RPMI7951 (cell line): ENCODE measurements at regions not wholly inside any gene's neighbourhood (a gene's known extent, or its start where the extent isn't known, plus 50 kb on each side); places are given as distances from the start of the nearest gene placed in this dataset.
A peak's percentile ranks its signal among the peaks of the same experiment; 100 is the strongest.
"Not testable (repeated sequence)": the region's sequence is repeated elsewhere in the genome, so short reads cannot be mapped to it uniquely, and the experiment has no call there.

Experiments used
- DNase-seq: peaks from one replicate; pipeline ENCODE4 v3.0.0-alpha.2; 2012; ENCODE audit warnings: low read depth

GRCh38 chr2:195359043-195359735, 297.8 kb upstream of the SLC39A10 start:
- DNase-seq: no peak

- DNase-seq: no peak
Observed at GRCh38 chr2:195356920-195357440, 300.0 kb upstream of the SLC39A10 start.

DNA sequence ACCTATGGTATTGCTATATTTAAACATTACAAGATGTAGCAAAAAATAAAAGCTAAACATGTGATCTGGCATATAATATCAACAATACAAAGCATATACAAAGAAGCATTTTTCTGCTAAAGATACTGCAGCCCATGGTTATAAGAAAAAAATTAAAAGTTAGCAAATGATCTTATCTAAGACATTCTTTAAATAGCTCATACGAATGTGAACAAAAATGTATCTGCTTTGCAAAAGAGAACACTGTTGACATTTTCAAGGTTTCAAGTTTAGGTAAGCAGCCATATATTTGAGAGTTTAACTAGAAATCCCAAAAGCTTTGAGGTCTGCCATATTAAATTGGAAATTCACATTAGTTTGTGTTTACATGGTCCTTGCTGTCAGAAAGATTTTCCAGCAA, 301.0 kb upstream of the SLC39A10 start:
- DNase-seq: no peak

DNA sequence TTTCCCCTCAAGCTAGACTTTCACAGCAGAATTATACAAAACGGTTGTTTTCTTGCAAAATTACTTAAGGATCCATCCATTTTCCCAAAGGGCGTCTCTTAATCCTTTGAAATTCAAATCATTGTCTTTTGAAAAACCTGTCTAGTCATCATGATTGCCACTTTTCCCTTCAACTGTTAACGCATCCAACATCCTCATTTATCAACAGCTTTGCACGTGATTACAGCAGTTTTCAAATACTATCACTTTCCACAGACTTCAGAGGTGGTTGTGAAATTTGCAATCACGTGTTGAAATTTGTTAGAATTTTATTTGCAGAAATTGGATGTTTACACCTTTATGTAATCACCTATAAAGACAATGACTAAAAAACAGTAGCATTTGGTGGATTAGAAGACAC, 304.4 kb upstream of the SLC39A10 start:
- DNase-seq: no peak

DNA sequence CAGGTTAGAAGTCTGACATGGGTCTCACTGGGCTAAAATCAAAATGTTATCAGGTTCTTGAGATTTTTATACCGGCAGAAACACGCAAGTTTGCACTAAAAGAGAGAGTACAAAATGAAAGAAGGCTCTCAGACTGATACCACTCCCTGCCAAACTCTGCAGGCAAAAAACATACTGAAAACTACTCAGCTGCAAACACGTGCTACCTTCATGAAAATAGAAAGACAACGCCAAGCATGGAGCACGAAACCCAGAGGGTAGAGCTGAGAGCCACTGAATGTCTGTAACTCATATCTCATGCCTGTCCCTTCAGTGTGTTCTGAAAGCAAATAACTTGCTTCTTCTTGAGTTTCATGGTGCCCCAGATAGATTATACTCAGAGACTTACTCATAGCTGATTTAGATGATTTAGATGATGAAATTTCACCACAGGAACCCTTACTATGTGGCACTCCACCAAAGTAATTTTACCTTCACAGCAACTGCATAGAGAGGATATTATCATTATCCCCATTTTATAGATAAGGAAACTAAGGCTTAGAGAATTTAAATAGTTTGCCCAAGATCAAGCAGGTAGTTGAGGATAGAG, 313.0 kb upstream of the SLC39A10 start:
- DNase-seq: peak; percentile 67

DNA sequence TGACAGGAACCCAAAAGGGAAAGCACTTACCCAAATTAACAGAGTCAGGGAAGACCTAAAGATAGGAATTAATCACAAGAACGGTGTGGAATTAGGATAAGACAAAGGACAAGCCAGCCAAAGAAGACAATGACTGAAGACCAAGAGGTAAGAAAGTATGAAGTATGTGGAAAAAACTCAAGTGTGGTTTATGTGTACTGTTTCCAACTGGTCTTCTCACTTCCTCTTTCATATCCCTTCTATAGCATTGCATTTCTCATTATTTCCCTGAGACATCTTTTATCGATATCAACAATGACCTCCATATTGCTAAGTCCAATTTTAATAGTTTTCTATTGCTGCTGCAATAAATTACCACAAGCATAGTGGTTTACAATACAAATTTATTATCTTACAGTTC, 313.5 kb upstream of the SLC39A10 start:
- no peak for DNase-seq

GRCh38 chr2:195342061-195342460, 315.0 kb upstream of the SLC39A10 start:
- no peak for DNase-seq

DNA sequence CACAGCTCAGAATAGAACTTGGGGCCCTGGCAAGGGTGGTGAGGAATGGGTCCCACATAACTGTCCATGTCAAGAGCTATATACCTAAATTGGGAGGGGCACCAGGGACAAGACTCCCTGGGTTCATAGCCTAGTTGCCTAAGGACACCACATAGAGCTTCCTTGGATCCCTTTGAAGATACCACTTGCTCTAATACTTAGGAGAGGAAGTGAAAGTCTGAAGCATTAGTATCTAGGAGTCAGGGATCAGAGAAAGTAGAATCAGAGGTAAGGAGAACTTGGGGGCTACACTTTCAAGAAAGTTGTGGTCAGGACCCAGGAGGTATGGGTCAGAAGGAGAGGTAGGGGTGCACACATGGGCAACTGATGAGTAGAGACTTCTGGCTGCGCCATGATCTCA, 318.2 kb upstream of the SLC39A10 start:
- DNase-seq: no peak

DNA sequence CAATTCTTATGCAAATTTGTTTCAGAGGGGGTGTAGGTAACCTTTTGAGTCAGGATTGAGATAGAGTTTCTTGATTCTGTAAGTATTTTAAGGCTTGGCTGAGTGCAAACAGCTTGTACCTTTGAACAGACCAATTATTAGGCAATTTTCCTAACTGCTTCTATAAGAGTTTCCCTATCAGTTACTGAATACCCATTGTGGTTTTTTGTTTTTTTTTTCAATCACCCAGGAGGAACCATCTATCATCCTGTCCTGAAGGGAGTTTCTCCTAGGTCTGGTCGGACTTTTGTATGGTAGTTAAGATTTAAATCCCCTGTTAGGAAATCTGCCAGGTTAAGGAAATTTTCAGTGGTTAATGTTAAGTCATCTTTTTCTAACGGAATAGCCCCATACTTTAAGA, 319.4 kb upstream of the SLC39A10 start:
- no peak for DNase-seq

GRCh38 chr2:195333869-195334268, 323.2 kb upstream of the SLC39A10 start:
- no peak for DNase-seq

DNA sequence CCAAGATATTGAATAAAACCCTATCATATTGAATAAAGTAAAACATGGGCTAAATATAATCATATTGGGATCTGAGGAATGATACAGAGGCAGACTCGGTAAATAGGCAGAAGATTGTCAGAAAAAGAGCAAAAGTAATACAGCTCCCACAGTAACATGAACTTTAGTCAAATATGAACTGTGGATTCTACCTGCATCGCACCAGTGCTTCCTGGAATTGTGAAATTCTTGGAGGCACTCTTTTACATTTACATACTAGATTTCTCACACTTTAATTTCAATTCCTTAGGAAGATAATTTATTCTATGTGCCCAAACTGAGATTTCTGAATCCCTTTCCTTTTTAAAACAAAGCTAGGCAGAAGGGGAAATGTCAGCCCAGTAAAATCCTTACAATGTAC, 325.1 kb upstream of the SLC39A10 start:
- no peak for DNase-seq

DNA sequence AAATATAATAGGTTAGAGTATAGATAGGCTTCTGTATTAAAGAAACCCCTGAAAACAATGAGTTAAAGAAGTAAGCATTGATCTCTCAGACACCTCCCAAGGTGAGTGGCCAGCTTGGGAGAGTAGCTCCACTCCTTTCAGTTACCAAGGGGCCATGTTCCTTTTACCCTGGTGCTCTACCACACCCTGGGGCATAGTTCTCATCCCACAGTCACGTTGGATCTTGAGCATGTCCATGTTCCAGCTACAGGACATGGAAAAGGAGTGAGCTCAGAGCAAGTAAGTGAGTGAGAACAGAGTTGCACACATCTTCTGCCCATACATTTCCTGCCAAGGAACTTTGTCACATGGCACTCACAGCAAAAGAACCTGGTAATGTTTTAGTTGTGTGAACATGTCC, 325.9 kb upstream of the SLC39A10 start:
- no peak for DNase-seq

GRCh38 chr2:195330513-195330956, 326.5 kb upstream of the SLC39A10 start:
- no peak for DNase-seq

- DNase-seq: not testable (repeated sequence)
Observed at GRCh38 chr2:195329784-195330183, 327.2 kb upstream of the SLC39A10 start.

DNA sequence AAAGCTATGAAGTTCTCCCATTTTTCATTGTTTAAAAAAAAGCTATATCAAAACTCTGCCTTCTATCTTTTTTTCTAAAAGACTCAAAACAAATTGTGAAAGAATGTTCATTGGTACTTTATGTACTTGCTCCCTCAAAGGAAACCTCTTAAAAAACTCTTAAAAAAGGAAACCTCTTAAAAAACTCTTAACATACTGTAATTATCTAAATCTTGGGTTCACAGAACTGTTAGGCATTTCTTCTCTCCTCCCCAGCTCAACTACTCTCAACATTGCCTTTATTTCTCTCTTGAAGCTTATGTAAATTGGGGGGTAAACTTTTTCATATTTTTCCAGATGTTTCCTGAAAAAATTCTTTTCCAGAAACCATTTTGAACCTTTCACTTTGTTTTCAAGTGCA, 330.5 kb upstream of the SLC39A10 start:
- DNase-seq: no peak

DNA sequence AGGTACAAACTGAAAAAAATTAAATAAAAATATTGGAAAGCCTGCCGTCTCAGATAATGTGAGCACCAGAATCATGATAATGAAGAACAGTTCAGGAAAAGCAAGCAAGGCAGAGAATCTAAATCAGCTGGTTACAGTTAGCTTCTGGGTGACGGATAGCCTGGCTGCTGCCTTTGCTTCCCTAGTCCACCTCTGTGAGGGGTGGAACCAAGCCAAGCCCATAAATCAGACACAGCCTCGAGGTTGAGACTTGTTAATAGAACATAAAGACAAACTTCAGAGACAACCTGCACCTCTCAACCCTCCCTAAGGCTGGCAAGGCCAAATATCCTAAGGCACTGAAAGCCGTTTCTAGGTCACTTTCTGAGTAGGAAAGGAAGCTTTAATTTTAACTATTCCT, 334.7 kb upstream of the SLC39A10 start:
- DNase-seq: peak; percentile 86

GRCh38 chr2:195320413-195320973, 336.5 kb upstream of the SLC39A10 start:
- no peak for DNase-seq

- no peak for DNase-seq
Observed at GRCh38 chr2:195319548-195320412, 337.2 kb upstream of the SLC39A10 start.

DNA sequence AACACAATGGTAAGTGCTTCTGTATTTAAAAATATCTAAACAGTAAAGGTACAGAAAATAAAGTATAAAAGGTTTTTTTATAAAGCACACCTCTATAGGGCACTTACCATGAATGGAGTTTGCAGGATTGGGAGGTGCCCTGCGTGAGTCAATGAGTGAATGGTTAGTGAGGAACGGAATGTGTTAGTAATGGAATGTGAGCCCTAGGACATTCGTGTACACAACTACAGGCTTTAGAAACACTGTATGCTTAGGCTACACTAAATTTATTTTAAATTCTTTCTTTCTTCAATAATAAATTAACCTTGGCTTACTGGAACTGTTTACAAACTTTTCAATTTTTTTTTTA, 337.9 kb upstream of the SLC39A10 start:
- peak; percentile 78 for DNase-seq

DNA sequence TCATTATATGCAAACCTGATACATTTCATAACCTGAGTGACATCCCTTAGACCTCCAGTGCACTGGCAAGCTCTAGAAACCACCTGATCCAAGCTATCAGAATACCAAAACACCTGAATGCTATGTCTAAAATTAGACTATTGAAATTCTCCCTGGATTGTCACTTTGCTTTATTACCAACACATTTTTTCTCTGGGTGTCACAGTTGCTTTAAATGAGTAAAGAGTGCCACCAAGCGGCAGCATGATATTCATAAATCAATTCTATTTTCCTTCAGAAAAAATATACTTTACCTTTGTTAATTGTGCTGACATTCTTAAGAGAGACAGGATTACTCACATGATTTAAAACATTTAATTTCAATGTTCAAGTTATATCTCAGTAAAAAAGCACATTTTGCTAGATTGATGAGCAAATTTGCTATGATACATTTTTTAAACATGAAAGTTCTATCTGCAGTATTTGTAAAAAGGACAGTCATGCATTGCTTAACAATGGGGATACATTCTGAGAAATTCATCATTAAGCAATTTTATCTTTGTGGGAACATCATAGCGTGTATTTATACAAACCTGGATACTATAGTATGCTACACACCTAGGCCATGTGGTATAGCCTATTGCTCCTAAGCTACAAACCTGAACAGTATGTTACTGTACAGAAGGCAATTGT, 338.4 kb upstream of the SLC39A10 start:
- DNase-seq: peak; percentile 50

DNA sequence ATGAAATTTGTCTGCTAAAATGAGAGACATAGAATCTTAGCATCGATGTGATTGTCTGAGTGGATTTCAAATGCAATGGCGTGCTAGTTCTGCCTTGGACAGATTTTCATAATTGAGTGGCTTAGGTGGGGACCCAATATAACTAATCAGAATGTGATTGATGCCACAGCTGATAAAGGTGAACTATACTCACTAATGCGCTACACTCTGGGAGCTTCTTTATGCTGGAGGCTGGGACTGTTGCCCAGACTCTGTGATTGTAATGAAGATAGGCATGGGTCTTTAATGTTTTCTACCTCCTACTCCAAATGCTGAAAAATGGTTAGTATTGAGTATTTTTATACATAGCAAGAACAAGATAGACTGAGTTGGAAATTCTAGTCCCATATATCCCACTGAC, 339.5 kb upstream of the SLC39A10 start:
- DNase-seq: no peak

- no peak for DNase-seq
Observed at GRCh38 chr2:195316486-195316885, 340.5 kb upstream of the SLC39A10 start.
